A549 (cell line): ENCODE measurements at regions not wholly inside any gene's neighbourhood (a gene's known extent, or its start where the extent isn't known, plus 50 kb on each side); places are given as distances from the start of the nearest gene placed in this dataset.

Source experiments
- ATAC-seq, 2 experiments: fragments of 200-7000 bp in 1 of 2; fragments of >200 bp in 1 of 2; cut with Nextera tagmentation in 1 of 2; cut with Tn5 transposase in 1 of 2; 3 replicates each; pipeline versions ENCODE4 v1.8.0 to v1.9.1; 2018 to 2020; ENCODE audit warnings: mild to moderate bottlenecking in 1 of 2, moderate library complexity in 1 of 2
- CTCF ChIA-PET: fragments of 300-600 bp; sonication (Branson Sonifier 250); formaldehyde crosslinking; extraction: SDS; loops from one replicate; lab custom pipeline; 2021; ENCODE audit warnings: antibody characterized with exemption, inconsistent platforms; lab: Yijun Ruan, JAX
- POLR2A ChIA-PET: fragments of 350-600 bp; formaldehyde crosslinking; extraction: SDS; loops from one replicate; lab custom pipeline; 2021; ENCODE audit warnings: antibody characterized with exemption, inconsistent platforms; lab: Yijun Ruan, JAX
- DNase-seq, 2 experiments: peaks; one replicate each; pipeline versions ENCODE4 v3.0.0 to v3.0.0-alpha.2; 2011 to 2016; ENCODE audit warnings: low read depth in 1 of 2, low spot score in 1 of 2
- FAIRE-seq: peaks from 2 replicates; lab custom pipeline; 2011; peaks lifted over from hg19 to GRCh38; lab: Jason Lieb, UNC
- H3K27ac ChIP-seq, 2 experiments: fragments of >200 bp; sonication (Bioruptor Twin); formaldehyde crosslinking; 3 replicates each; pipeline ENCODE4 v1.5.1; 2016 to 2017
- H3K4me1 ChIP-seq: fragments of >200 bp; sonication (Bioruptor Twin); formaldehyde crosslinking; 3 replicates; pipeline ENCODE4 v1.6.1; 2016
- H3K4me2 ChIP-seq: fragments of >200 bp; sonication (Bioruptor Twin); formaldehyde crosslinking; 3 replicates; pipeline ENCODE4 v1.6.1; 2016
- H3K4me3 ChIP-seq: fragments of >200 bp; sonication (Bioruptor Twin); formaldehyde crosslinking; 3 replicates; pipeline ENCODE4 v1.5.1; 2016
- H3K9me3 ChIP-seq: fragments of >200 bp; sonication (Bioruptor Twin); formaldehyde crosslinking; 3 replicates; pipeline ENCODE4 v1.6.1; 2016
- ATOH8 ChIP-seq: fragments of 250-450 bp; sonication (Bioruptor Pico); IDR thresholded peaks from 2 replicates; pipeline ENCODE4 v1.5.0; 2020; ENCODE audit warnings: low read depth, mild to moderate bottlenecking, moderate library complexity
- CBX8 ChIP-seq: fragments of 200-600 bp; sonication (generic); IDR thresholded peaks from 2 replicates; pipeline ENCODE4 v1.6.1; 2016
- CHD4 ChIP-seq: fragments of 200-600 bp; sonication (generic); IDR thresholded peaks from 2 replicates; pipeline ENCODE4 v1.6.1; 2016; ENCODE audit warnings: antibody characterized with exemption, mild to moderate bottlenecking, borderline replicate concordance
- EHF ChIP-seq: fragments of 250-450 bp; sonication (Bioruptor Pico); IDR thresholded peaks from 2 replicates; pipeline ENCODE4 v1.5.0; 2020; ENCODE audit warnings: mild to moderate bottlenecking
- EP300 ChIP-seq, 2 experiments: fragments of >200 bp; sonication (Bioruptor Twin); formaldehyde crosslinking; IDR thresholded peaks; 2 replicates in 1 of 2; 3 replicates in 1 of 2; pipeline ENCODE4 v1.6.1; 2016 to 2017
- FOXS1 ChIP-seq: fragments of 250-450 bp; sonication (Bioruptor Pico); IDR thresholded peaks from 2 replicates; pipeline ENCODE4 v1.5.0; 2020; ENCODE audit warnings: mild to moderate bottlenecking, moderate library complexity
- HES2 ChIP-seq: fragments of >200 bp; sonication (Bioruptor Twin); formaldehyde crosslinking; IDR thresholded peaks from 2 replicates; pipeline ENCODE4 v1.6.1; 2016
- HEYL ChIP-seq: fragments of 250-450 bp; sonication (Bioruptor Pico); IDR thresholded peaks from 2 replicates; pipeline ENCODE4 v1.8.0; 2021; ENCODE audit warnings: mild to moderate bottlenecking, moderate library complexity
- HMGXB4 ChIP-seq: fragments of 250-450 bp; sonication (Bioruptor Pico); IDR thresholded peaks from 2 replicates; pipeline ENCODE4 v1.5.0; 2021; ENCODE audit warnings: mild to moderate bottlenecking, moderate library complexity, borderline replicate concordance
- HOXB13 ChIP-seq: fragments of 250-450 bp; sonication (Bioruptor Pico); IDR thresholded peaks from 2 replicates; pipeline ENCODE4 v1.5.0; 2020; ENCODE audit warnings: low read depth, mild to moderate bottlenecking, moderate library complexity
- JUN ChIP-seq, 2 experiments: fragments of >200 bp; sonication (Bioruptor Twin); formaldehyde crosslinking; IDR thresholded peaks; 2 replicates in 1 of 2; 3 replicates in 1 of 2; pipeline ENCODE4 v1.6.1; 2016 to 2017
- JUNB ChIP-seq: fragments of >200 bp; sonication (Bioruptor Twin); formaldehyde crosslinking; IDR thresholded peaks from 2 replicates; pipeline ENCODE4 v1.6.1; 2016
- KDM5A ChIP-seq: fragments of 200-600 bp; sonication (generic); IDR thresholded peaks from 2 replicates; pipeline ENCODE4 v1.6.1; 2016; ENCODE audit warnings: antibody characterized with exemption, mild to moderate bottlenecking
- MAFK ChIP-seq: fragments of 450-650 bp; IDR thresholded peaks from 2 replicates; pipeline ENCODE4 v1.6.1; 2014; ENCODE audit not compliant: partially characterized antibody
- MAZ ChIP-seq: fragments of 150-350 bp; IDR thresholded peaks from 2 replicates; pipeline ENCODE4 v1.6.1; 2014; ENCODE audit warnings: antibody characterized with exemption, low read depth, low read length, borderline replicate concordance
- NPAS2 ChIP-seq: fragments of 250-450 bp; sonication (Bioruptor Pico); IDR thresholded peaks from 2 replicates; pipeline ENCODE4 v1.8.0; 2022; ENCODE audit warnings: mild to moderate bottlenecking, moderate library complexity, borderline replicate concordance
- POLR2AphosphoS2 ChIP-seq: conservative IDR thresholded peaks from 2 replicates; pipeline ENCODE4 v1.6.1; 2012; ENCODE audit warnings: low read length, improper control_type of control experiment, inconsistent platforms
- RAD21 ChIP-seq, 2 experiments: fragments of >200 bp in 1 of 2; sonication (Bioruptor Twin) in 1 of 2; formaldehyde crosslinking in 1 of 2; IDR thresholded peaks in 1 of 2; conservative IDR thresholded peaks in 1 of 2; 2 replicates in 1 of 2; 3 replicates in 1 of 2; pipeline ENCODE4 v1.6.1; 2012 to 2018; ENCODE audit warnings: inconsistent platforms in 1 of 2
- RCOR1 ChIP-seq: fragments of 150-350 bp; IDR thresholded peaks from 2 replicates; pipeline ENCODE4 v1.6.1; 2014; ENCODE audit warnings: antibody characterized with exemption, low read length, low read depth
- RNF2 ChIP-seq: fragments of 200-600 bp; sonication (generic); IDR thresholded peaks from 2 replicates; pipeline ENCODE4 v1.6.1; 2016; ENCODE audit warnings: low read depth, mild to moderate bottlenecking, antibody characterized with exemption, moderate library complexity, borderline replicate concordance
- SMC3 ChIP-seq: fragments of >200 bp; sonication (Bioruptor Twin); formaldehyde crosslinking; IDR thresholded peaks from 3 replicates; pipeline ENCODE4 v1.6.1; 2018; ENCODE audit warnings: inconsistent platforms
- SREBF2 ChIP-seq: fragments of 450-650 bp; IDR thresholded peaks from 2 replicates; pipeline ENCODE4 v1.6.1; 2014; ENCODE audit warnings: mild to moderate bottlenecking, moderate library complexity
- ZFP36 ChIP-seq: fragments of 450-650 bp; IDR thresholded peaks from 2 replicates; pipeline ENCODE4 v1.6.1; 2014; ENCODE audit warnings: borderline replicate concordance; ENCODE audit not compliant: partially characterized antibody
- WGBS: methylation state at CpG from one replicate; pipeline ENCODE4 v1.1.6; 2017; ENCODE audit errors: missing lambda C conversion rate; 5-methylcytosine and 5-hydroxymethylcytosine counted together

- Histone ChIP-seq H3K4me1 (no peaks in the 10 kb centered on the region), H3K4me3 (no peak overlapping the region), H3K4me2 (no peak overlapping the region), H3K27ac (no peak overlapping the region), H3K9me3 (no peaks in the 10 kb centered on the region)
- FAIRE-seq: no peak
- CTCF ChIA-PET: no interaction called here
- 69% methylated on average over 6 of the region's 6 CpGs for WGBS
- no peak for DNase-seq
- ATAC-seq: no peak
- POLR2A ChIA-PET: no interaction called here
- TF ChIP-seq CBX8 (no peak), RAD21 (conservative IDR thresholded peaks at IDR 0.05 in 1 of 2, IDR thresholded peaks at IDR 0.05 in 1 of 2) (no peak), ATOH8 (CRISPR knock-in tag) (no peak), JUNB (no peak), EP300 (IDR thresholded peaks at IDR 0.05) (no peak), JUN (IDR thresholded peaks at IDR 0.05) (no peak), CHD4 (no peak), EHF (CRISPR knock-in tag) (no peak), RNF2 (no peak), MAFK (no peak), HOXB13 (CRISPR knock-in tag) (no peak), SMC3 (no peak), FOXS1 (CRISPR knock-in tag) (no peak), MAZ (no peak), HEYL (CRISPR knock-in tag) (no peak), POLR2AphosphoS2 (no peak), NPAS2 (CRISPR knock-in tag) (no peak), SREBF2 (no peak), ZFP36 (no peak)
Measured at GRCh38 chr15:95981209-95981608, 349.3 kb upstream of the NR2F2 start.

- Histone ChIP-seq H3K4me3 (no peak overlapping the region), H3K9me3 (no peaks in the 10 kb centered on the region), H3K27ac (no peak overlapping the region), H3K4me1 (no peaks in the 10 kb centered on the region), H3K4me2 (no peak overlapping the region)
- WGBS: 63% methylated on average over 4 of the region's 4 CpGs
- ChIA-PET CTCF (interaction anchor here (0.5 kb wide), 1 partner anchor 553 kb away, joined by 3 read pairs; no protein-coding TSS in a partner anchor), POLR2A (no interaction called here)
- FAIRE-seq: no peak
- no peak for DNase-seq
- ATAC-seq: no peak
- TF ChIP-seq RCOR1: no peak
- no peak for TF ChIP-seq KDM5A
- TF ChIP-seq HMGXB4 (CRISPR knock-in tag): no peak
- TF ChIP-seq HES2: no peak
Measured at GRCh38 chr15:95987299-95987698, 343.2 kb upstream of the NR2F2 start.
